GM23338 (cell line): ENCODE measurements at regions not wholly inside any gene's neighbourhood (a gene's known extent, or its start where the extent isn't known, plus 50 kb on each side); places are given as distances from the start of the nearest gene placed in this dataset.

ENCODE experiments used
- ATAC-seq: fragments of 200-7000 bp; cut with Tn5 transposase; 3 replicates; pipeline ENCODE4 v1.9.1; 2020
- DNase-seq: peaks from one replicate; pipeline ENCODE4 v3.0.0-alpha.2; 2015; ENCODE audit warnings: low spot score
- H2AFZ ChIP-seq: fragments of 200-600 bp; sonication (generic); 2 replicates; pipeline ENCODE4 v1.8.0; 2016; ENCODE audit warnings: antibody characterized with exemption, mild to moderate bottlenecking, moderate library complexity
- H3F3A ChIP-seq: fragments of 200-600 bp; sonication (generic); replicated peaks from 2 replicates; pipeline ENCODE4 v1.8.0; 2017; ENCODE audit warnings: antibody characterized with exemption, mixed run types, low read depth
- H3K27ac ChIP-seq: fragments of 200-600 bp; sonication (generic); 2 replicates; pipeline ENCODE4 v1.6.1; 2016; ENCODE audit warnings: low read depth
- H3K27me3 ChIP-seq: fragments of 200-600 bp; sonication (generic); 2 replicates; pipeline ENCODE4 v1.8.0; 2016; ENCODE audit warnings: mild to moderate bottlenecking, mixed run types, moderate library complexity; ENCODE audit not compliant: insufficient read depth
- H3K36me3 ChIP-seq: fragments of 200-600 bp; sonication (generic); 2 replicates; pipeline ENCODE4 v1.8.0; 2016; ENCODE audit warnings: mild to moderate bottlenecking; ENCODE audit not compliant: insufficient read depth
- H3K4me1 ChIP-seq: fragments of 200-600 bp; sonication (generic); 2 replicates; pipeline ENCODE4 v1.8.0; 2016; ENCODE audit warnings: mild to moderate bottlenecking, moderate library complexity; ENCODE audit not compliant: insufficient read depth
- H3K4me2 ChIP-seq: fragments of 200-600 bp; sonication (generic); 2 replicates; pipeline ENCODE4 v1.7.1; 2017; ENCODE audit warnings: mixed run types
- H3K4me3 ChIP-seq: fragments of 200-600 bp; sonication (generic); 2 replicates; pipeline ENCODE4 v1.6.1; 2016; ENCODE audit warnings: mixed run types
- H3K79me2 ChIP-seq: fragments of 200-600 bp; sonication (generic); replicated peaks from 2 replicates; pipeline ENCODE4 v1.8.0; 2017; ENCODE audit warnings: mild to moderate bottlenecking; ENCODE audit not compliant: insufficient read depth
- H3K9me2 ChIP-seq: fragments of 200-600 bp; sonication (generic); 2 replicates; pipeline ENCODE4 v1.8.0; 2017; ENCODE audit not compliant: insufficient read depth
- H4K20me1 ChIP-seq: fragments of 200-600 bp; sonication (generic); replicated peaks from 2 replicates; pipeline ENCODE4 v1.8.0; 2017; ENCODE audit warnings: mild to moderate bottlenecking; ENCODE audit not compliant: insufficient read depth
- H3K27ac Mint-ChIP-seq: 2 replicates; pipeline ENCODE4 v1.8.0; 2020; ENCODE audit warnings: inconsistent platforms, mild to moderate bottlenecking, moderate library complexity, mixed read lengths
- H3K27me3 Mint-ChIP-seq: 3 replicates; pipeline ENCODE4 v1.8.0; 2022; ENCODE audit warnings: low read depth, mild to moderate bottlenecking, moderate library complexity, mixed read lengths, inconsistent platforms; ENCODE audit not compliant: insufficient read depth, poor library complexity
- H3K36me3 Mint-ChIP-seq: 3 replicates; pipeline ENCODE4 v1.8.0; 2021; ENCODE audit warnings: low read depth, mild to moderate bottlenecking, inconsistent platforms, moderate library complexity, mixed read lengths
- H3K4me1 Mint-ChIP-seq: 3 replicates; pipeline ENCODE4 v1.8.0; 2020; ENCODE audit warnings: mild to moderate bottlenecking, inconsistent platforms, mixed read lengths
- H3K4me3 Mint-ChIP-seq: 3 replicates; pipeline ENCODE4 v1.8.0; 2021; ENCODE audit warnings: moderate library complexity, mild to moderate bottlenecking, inconsistent platforms, mixed read lengths
- H3K9me3 Mint-ChIP-seq: 3 replicates; pipeline ENCODE4 v1.8.0; 2020; ENCODE audit warnings: moderate library complexity, mild to moderate bottlenecking, inconsistent platforms, mixed read lengths
- CREB1 ChIP-seq: fragments of 250-450 bp; sonication (Bioruptor Pico); IDR thresholded peaks from 2 replicates; pipeline ENCODE4 v1.5.0; 2020; ENCODE audit warnings: low read depth, mild to moderate bottlenecking, moderate library complexity
- EZH2 ChIP-seq: fragments of 200-600 bp; sonication (generic); IDR thresholded peaks from one replicate; pipeline ENCODE4 v1.8.0; 2017; ENCODE audit warnings: antibody characterized with exemption, mild to moderate bottlenecking, low read depth; ENCODE audit not compliant: unreplicated experiment
- EZH2phosphoT487 ChIP-seq: fragments of 200-600 bp; sonication (generic); IDR thresholded peaks from one replicate; pipeline ENCODE4 v1.8.1; 2018; ENCODE audit warnings: antibody characterized with exemption; ENCODE audit not compliant: unreplicated experiment
- NANOG ChIP-seq: IDR thresholded peaks from 2 replicates; pipeline ENCODE4 v1.6.1; 2016; ENCODE audit warnings: antibody characterized with exemption, borderline replicate concordance
- POLR2AphosphoS5 ChIP-seq: IDR thresholded peaks from 2 replicates; pipeline ENCODE4 v1.6.1; 2016; ENCODE audit warnings: antibody characterized with exemption, low read depth
- STAT1 ChIP-seq: IDR thresholded peaks from one replicate; pipeline ENCODE4 v1.6.1; 2016; ENCODE audit warnings: antibody characterized with exemption; ENCODE audit not compliant: unreplicated experiment
- ZNF114 ChIP-seq: fragments of 250-450 bp; sonication (Bioruptor Pico); IDR thresholded peaks from 2 replicates; pipeline ENCODE4 v1.5.0; 2020; ENCODE audit warnings: mild to moderate bottlenecking, moderate library complexity
- ZNF331 ChIP-seq: fragments of 250-450 bp; sonication (Bioruptor Pico); IDR thresholded peaks from 2 replicates; pipeline ENCODE4 v1.5.0; 2020; ENCODE audit warnings: low read depth, mild to moderate bottlenecking, moderate library complexity
- ZNF462 ChIP-seq: fragments of 250-450 bp; sonication (Bioruptor Pico); IDR thresholded peaks from 2 replicates; pipeline ENCODE4 v1.5.0; 2020; ENCODE audit warnings: mild to moderate bottlenecking, moderate library complexity
- TF ChIP-seq, protein P1 (sequence below): IDR thresholded peaks from 2 replicates; pipeline ENCODE4 v1.6.1; 2016; ENCODE audit warnings: antibody characterized with exemption
- TF ChIP-seq, protein P2 (sequence below), 2 experiments: fragments of 200-600 bp in 1 of 2; sonication (generic) in 1 of 2; conservative IDR thresholded peaks; 2 replicates each; pipeline versions ENCODE4 v1.5.1 to v1.6.1; 2016 to 2017; ENCODE audit warnings: antibody characterized with exemption in 2 of 2, low read depth in 2 of 2, mild to moderate bottlenecking in 2 of 2, moderate library complexity in 1 of 2

GRCh38 chr5:15375559-15375958 lies 124.4 kb upstream of the FBXL7 start:
- no peaks in the 10 kb centered on the region for H3K36me3 Mint-ChIP-seq
- peaks cover 4% of the 10 kb centered on the region; the same call in 2 of the 3 replicates for H3K4me1 Mint-ChIP-seq
- ATAC-seq (no peak), DNase-seq (no peak)
- Histone ChIP-seq H4K20me1 (no peaks in the 10 kb centered on the region), H3F3A (no peaks in the 10 kb centered on the region), H3K36me3 (no peaks in the 10 kb centered on the region), H3K9me2 (no peaks in the 10 kb centered on the region; the same call in 1 of the 2 replicates), H3K27me3 (no peaks in the 10 kb centered on the region), H3K4me1 (no peaks in the 10 kb centered on the region), H3K27ac (no peak overlapping the region), H3K79me2 (no peaks in the 10 kb centered on the region), H3K4me2 (no peak overlapping the region), H2AFZ (no peak overlapping the region), H3K4me3 (no peak overlapping the region)
- H3K27me3 Mint-ChIP-seq, result peaks cover 2% of the 10 kb centered on the region
- H3K9me3 Mint-ChIP-seq, result no peaks in the 10 kb centered on the region; the same call in 2 of the 3 replicates
- no peak overlapping the region for H3K27ac Mint-ChIP-seq
- H3K4me3 Mint-ChIP-seq, result no peak overlapping the region
- TF ChIP-seq EZH2, result no peak

GRCh38 chr5:15374886-15375285 lies 125.1 kb upstream of the FBXL7 start:
- no peaks in the 10 kb centered on the region for H3K36me3 Mint-ChIP-seq
- no peak for ATAC-seq
- Histone ChIP-seq H3K79me2 (no peaks in the 10 kb centered on the region), H3K4me2 (no peak overlapping the region), H2AFZ (no peak overlapping the region), H3K9me2 (no peaks in the 10 kb centered on the region; the same call in 1 of the 2 replicates), H3K27me3 (no peaks in the 10 kb centered on the region), H3F3A (no peaks in the 10 kb centered on the region), H3K4me1 (no peaks in the 10 kb centered on the region), H3K4me3 (no peak overlapping the region), H3K27ac (no peak overlapping the region), H4K20me1 (no peaks in the 10 kb centered on the region), H3K36me3 (no peaks in the 10 kb centered on the region)
- no peak for DNase-seq
- peaks cover 4% of the 10 kb centered on the region; the same call in 2 of the 3 replicates for H3K4me1 Mint-ChIP-seq
- H3K27me3 Mint-ChIP-seq, result peaks cover 2% of the 10 kb centered on the region
- H3K9me3 Mint-ChIP-seq, result no peaks in the 10 kb centered on the region; the same call in 2 of the 3 replicates
- H3K4me3 Mint-ChIP-seq, result no peak overlapping the region
- H3K27ac Mint-ChIP-seq, result no peak overlapping the region
- TF ChIP-seq STAT1 (no peak), EZH2phosphoT487 (no peak), EZH2 (no peak), ZNF462 (no peak), ZNF331 (CRISPR knock-in tag) (no peak), POLR2AphosphoS5 (no peak), ZNF114 (CRISPR knock-in tag) (no peak), CREB1 (no peak), NANOG (no peak)
- TF ChIP-seq, protein P1, sequence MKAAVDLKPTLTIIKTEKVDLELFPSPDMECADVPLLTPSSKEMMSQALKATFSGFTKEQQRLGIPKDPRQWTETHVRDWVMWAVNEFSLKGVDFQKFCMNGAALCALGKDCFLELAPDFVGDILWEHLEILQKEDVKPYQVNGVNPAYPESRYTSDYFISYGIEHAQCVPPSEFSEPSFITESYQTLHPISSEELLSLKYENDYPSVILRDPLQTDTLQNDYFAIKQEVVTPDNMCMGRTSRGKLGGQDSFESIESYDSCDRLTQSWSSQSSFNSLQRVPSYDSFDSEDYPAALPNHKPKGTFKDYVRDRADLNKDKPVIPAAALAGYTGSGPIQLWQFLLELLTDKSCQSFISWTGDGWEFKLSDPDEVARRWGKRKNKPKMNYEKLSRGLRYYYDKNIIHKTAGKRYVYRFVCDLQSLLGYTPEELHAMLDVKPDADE, result no peak
- TF ChIP-seq, protein P2, sequence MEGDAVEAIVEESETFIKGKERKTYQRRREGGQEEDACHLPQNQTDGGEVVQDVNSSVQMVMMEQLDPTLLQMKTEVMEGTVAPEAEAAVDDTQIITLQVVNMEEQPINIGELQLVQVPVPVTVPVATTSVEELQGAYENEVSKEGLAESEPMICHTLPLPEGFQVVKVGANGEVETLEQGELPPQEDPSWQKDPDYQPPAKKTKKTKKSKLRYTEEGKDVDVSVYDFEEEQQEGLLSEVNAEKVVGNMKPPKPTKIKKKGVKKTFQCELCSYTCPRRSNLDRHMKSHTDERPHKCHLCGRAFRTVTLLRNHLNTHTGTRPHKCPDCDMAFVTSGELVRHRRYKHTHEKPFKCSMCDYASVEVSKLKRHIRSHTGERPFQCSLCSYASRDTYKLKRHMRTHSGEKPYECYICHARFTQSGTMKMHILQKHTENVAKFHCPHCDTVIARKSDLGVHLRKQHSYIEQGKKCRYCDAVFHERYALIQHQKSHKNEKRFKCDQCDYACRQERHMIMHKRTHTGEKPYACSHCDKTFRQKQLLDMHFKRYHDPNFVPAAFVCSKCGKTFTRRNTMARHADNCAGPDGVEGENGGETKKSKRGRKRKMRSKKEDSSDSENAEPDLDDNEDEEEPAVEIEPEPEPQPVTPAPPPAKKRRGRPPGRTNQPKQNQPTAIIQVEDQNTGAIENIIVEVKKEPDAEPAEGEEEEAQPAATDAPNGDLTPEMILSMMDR (conservative IDR thresholded peaks at IDR 0.05; ENCODE audit: low read depth in 2 of 2), result no peak
